ENCODE measurements at regions not wholly inside any gene's neighbourhood (a gene's known extent, or its start where the extent isn't known, plus 50 kb on each side); places are given as distances from the start of the nearest gene placed in this dataset.

GRCh38 chr4:62407534-62407933 lies 1207.4 kb downstream of the ADGRL3 start:
- no peak for TF ChIP-seq POLR2AphosphoS5 (IDR thresholded peaks at IDR 0.05; ENCODE audit: low read depth, low read length)
- TF ChIP-seq TAF1 (IDR thresholded peaks at IDR 0.05; ENCODE audit: low read depth, low read length): no peak
- no peak for TF ChIP-seq SPI1 (IDR thresholded peaks at IDR 0.05; ENCODE audit: low read depth, low read length)
- TF ChIP-seq POLR2A (IDR thresholded peaks at IDR 0.05; ENCODE audit: low read depth, low read length): no peak
- no peak for TF ChIP-seq POU2F2 (IDR thresholded peaks at IDR 0.05; ENCODE audit: low read depth, low read length)
- TF ChIP-seq PAX5 (IDR thresholded peaks at IDR 0.05; ENCODE audit: insufficient read depth, low read length, severe bottlenecking): no peak
